Renal cortex interstitium (tissue), 11 donors: ENCODE measurements at regions not wholly inside any gene's neighbourhood (a gene's known extent, or its start where the extent isn't known, plus 50 kb on each side); places are given as distances from the start of the nearest gene placed in this dataset.

ENCODE experiments used
- DNase-seq, 11 donors: peaks; one replicate each; pipeline ENCODE4 v3.0.0-alpha.2; 2013; ENCODE audit warnings: low read depth in 9 of 11, low spot score in 4 of 11; ENCODE audit errors: extremely low read depth in 1 of 11

DNA sequence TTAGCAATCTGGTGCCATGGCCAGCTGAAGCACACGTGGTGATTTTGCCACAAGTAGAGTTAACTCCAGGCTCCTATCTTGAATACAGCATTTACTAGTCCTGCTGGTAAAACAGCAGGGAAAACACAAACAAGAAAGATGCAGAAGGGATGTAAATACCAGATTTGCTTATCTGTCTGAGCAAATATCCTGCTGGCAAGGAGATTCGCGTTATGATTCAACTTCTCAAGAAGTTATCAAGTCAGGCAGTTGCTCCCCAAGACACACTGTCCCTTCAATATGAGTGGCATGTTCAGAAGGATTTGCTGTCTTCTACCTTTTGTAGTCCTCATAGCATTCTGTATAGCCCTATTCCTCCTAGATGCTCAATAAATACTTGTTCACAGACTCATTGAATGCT lies 171.2 kb upstream of the EGLN3 start:
- no peak for DNase-seq

DNA sequence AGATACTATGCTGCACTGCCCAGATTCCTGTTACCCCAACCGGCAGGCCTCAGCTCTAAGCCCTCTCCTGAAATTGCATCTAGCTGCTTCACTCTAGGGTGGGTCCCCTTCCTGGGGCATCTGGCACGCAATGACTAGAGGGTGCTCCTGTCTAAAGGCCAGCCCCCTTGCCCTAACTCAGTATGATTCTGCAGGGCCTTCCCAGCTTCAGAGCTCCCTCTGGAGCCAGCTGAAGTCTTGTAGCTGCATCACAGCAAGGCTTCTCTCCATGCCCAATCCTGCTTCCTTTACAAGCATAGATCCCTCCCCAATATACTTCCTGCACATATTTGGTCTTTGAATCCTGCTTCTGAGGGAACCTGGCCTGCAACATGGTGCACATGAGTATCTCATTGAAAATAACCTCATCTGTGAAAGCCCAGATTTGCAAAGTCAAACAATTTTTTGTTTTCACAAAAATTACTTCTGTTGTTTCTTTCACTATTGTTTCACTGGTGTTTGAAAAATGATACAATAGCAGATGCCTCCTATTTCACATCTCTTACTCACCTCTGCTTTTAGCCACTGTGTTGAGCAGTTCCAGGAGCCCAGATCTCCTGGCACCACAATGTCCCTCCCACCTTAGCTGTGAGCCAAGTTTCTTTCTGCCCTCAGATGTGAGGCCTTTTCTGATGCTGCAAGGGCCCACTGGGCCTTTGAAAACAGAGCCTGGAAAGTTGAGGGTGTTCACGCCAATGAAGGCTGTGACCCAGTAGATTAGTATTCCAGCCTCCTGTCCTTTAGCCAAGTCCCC lies 169.5 kb upstream of the EGLN3 start:
- no peak for DNase-seq

DNA sequence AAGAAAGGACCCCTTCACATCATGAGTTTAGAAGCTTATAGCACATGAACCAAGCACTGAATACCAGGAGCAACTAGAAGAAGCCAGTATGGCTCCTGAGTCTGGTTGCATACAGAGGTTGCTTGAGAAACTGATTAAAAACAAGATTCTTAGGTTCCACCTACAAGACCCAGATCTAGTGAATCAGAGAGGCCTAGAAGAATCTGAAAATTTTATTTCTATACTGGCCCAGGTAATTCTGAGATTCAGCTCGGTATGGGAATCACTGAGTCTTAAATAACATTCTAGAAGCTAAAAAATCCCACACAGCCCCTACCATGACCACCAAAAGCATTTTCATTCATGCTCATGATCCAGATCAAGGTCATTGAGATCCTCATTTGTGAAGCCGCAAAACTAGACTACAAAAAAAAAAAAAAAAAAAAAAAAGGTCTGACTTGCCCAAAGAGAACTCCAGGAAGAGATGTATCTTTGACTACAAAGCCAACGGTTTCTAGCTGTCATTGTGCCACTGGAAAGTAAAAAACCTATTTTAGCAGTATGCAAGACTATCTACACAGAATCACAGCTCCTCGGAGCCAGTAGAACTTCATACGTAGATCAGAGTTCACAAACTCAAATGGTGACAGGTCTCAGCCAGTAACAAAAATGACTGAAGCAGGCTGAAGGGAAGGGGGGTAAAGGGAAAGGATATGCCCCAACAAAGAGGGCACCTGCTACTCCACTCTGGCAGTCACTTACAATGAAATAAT lies 168.4 kb upstream of the EGLN3 start:
- DNase-seq, result no peak

DNA sequence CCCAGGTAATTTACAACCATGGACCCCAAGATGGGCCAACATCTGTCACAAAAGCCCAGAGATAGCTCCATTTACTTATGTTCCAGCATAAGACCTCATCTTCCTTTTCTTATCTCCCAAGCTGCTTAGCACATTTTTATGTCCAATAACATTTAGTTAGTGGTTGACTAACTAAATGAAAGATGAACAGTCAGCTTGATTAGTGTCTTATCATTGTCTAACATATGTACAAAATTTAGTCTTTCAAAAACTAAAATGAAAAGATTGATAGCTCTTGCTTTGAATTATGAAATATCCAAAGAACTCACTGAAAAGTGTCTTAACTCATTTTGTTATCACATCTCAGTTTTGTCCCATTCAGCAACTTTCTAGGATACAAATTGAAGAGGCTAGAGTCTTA lies 163.1 kb upstream of the EGLN3 start:
- DNase-seq, result no peak

DNA sequence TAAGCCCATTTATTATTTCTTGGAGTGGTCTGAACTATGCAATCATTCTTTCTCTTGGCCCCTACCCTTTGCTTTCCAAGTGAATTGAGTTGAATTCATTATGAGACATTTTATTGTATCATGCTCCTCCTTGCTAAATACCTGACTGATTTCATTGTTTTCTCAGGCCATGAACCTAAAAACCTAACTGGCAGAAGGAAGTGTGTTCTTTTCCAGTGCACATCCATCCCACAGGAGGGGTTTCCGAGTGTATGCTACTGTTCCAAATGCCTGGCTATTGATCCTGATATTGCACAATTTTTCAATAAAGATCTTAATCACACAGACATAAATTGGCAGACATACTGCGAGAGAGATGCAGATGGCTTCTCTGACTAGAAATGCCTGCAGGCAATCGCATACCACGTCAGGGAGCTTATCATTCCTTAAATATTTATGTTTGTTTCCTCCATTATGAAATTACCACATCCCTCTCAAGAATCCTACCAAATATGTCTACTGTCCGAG lies 162.2 kb upstream of the EGLN3 start:
- DNase-seq, result no peak

DNA sequence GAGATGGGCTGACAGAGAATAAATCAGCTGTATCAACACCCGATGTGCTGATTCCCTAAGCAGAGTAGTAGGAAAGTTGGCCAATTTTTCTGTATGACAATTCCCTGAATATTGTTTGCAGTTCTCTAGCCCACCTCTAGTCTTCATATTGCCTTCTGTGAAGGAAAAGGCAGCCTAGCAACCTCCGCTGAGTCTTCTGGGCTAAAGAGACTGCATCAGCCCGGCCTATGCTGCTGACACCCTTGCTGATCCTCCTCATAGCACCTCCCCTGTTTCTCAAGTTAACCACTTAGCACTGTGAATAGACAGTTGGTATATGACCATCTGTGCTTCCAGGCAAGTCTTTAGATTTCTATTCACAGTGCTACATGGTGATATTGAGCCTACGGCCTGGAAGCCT lies 161.1 kb upstream of the EGLN3 start:
- DNase-seq, result no peak

DNA sequence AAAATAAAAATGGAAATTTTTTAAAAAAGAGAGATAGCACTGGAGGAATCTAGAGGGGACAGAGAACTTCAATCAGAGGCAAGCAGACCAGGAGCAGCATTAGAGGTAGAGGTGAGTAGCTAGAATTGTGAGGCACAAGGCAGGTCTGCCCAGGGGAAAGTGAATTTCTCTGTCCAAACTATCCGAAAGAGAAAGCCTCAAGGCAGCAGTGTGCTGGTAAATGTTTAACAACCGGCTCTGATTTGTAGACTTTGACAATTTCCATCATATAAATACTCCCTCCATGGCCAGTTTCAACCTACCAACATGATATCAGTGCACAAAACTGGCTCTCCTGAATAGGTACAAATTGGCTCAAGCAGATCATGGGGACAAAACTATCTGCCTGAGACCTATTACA lies 160.6 kb upstream of the EGLN3 start:
- DNase-seq, result peak in 1 of 11 donors; percentile 22

DNA sequence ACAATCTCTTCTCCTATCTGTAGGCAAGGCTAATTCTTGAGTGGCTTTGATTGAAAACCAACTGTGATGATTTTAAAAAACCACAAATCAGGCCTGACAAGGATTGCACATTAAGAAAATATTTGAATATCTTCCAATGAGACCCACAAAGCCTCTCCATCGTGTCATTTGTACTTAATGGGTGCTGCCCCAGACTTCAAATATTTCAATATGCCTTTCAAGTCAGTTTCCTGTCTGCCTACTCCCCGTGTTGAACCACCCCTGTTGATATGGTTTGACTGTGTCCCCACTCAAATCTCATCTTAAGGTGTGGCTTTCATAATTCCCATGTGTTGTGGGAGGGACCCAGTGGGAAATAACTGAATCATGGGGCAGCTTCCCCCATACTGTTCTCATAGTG lies 159.7 kb upstream of the EGLN3 start:
- DNase-seq, result no peak

DNA sequence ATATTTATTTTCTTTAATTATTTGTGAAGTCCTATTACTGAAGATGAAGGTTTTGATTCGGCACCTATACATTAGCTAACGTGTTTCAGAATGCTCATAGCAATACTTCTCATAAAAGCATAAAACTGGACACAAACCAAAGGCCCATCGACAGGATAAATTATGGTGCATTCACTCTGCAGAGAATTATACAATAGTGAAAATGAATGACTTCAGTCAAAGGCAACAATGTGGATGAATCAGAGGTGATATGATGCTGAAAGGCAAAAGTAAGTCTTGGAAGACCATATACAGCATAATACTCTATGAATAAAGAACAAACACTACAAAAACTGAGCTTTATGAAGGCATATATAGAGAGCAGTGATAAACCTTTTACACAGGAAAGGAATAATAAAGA lies 156.6 kb upstream of the EGLN3 start:
- DNase-seq, result no peak

DNA sequence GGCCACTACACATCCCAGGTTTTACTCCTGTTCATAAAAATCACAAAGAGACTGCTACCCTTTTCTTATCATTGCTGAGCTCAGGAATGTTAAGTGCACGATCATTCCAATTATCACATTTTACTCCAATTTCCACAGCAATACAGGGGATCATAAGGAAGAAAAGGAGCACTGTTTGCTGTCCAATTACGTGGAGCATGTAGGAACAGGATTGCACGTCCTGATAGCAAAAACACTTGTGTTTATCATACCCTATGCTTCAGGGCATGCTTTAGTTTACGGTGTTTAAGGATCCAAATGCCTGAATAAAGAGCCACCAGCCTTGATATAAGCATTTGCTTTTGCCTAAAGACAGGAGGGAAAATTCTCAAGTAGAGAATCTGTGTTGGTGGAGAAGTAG lies 155.4 kb upstream of the EGLN3 start:
- DNase-seq, result no peak

DNA sequence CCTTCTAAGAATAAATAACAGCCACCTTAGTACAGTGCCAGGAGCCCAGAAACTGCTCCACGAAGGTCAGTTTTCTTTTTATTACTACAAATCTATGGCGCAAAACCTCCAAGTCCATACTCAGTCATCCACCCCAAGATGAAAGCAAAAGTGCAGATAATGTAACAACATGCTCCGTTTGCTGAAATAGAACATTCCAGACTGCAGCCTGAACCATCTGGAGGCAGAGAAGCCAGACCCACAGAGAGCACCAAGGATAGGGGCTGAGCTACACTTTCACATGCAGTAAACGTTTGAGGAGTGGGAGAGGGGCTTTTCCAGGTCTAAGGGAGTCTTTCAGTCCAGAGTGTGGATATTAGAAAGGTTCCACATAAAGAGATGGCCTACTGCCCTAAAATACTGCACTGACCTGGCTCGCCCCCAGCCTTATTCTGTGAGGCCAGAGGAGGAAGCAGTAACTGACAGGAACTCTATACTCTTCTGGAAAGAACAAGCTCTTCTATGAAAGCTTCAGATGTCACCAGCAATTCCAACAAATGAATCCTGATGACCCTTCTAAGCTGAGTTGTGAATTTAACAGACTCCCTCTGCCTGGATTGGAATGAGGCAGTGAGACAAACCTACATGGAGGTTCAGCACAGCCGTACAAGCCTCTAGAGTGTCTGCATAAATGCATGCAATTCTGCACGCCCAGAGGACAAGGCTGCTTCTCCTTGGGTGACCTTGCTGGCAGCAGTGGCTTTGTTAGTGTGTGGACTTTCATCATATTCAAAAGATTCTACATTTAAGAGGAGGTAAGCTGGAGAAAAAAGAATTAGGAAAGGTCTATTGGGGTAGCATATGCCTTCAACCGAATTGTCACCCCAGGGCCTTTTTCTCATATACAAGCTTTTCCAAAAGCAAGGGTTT lies 153.9 kb upstream of the EGLN3 start:
- DNase-seq, result no peak

DNA sequence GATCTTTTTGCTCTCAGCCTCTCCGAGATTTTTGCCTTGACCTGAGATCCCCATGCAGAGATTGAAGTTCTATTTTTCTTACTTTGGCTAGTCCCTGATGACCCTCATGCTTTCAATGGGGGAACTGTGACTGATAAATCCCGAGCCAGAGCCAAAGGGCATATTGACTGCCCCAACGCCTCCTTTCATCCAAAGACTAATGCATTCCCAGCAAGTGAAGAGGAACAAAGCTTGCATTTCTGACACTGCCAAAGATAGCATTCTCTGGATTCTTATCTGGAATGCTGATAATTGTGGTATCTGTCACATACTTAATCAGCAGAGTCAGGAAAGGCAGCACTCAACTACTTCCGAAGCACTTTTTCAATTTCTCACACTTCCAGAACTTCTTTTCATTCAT lies 152.3 kb upstream of the EGLN3 start:
- no peak for DNase-seq

DNA sequence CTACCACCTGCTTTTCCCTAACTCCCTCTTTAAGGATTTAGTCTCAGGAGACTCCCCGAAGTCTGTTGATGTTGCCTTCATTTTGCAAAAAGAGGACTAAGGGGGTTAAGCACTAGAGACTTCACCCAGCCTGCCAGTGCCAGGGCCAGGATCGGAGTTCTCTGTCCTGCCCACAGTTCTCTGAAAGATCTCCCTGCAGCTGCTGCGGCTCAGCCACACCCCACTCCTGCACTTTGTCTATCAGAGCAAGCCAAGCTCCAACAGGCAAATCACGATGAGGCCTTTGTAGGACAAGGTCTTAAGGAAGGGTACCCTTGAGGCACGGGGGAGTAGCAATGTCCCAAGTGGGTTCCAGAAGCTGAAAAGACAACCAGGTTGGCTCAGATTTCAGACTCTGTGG lies 148.8 kb upstream of the EGLN3 start:
- DNase-seq, result no peak

DNA sequence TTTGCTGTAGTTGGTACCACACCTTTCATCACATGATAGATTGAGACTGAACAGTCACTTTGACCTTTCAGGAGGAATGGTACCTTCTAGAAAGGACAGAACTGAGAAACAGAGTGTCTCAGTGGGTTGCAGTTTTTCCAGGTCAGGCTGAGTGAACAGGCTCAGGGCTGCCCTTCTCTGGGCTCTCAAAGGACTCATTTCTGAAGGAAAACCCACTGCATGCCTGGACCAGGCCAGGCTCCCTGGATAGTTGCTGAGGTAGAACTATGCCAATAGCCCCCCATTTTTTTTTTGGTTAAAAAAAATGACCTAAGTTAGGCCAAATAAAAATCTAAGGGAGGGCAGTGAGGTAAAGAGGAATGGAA lies 148.1 kb upstream of the EGLN3 start:
- DNase-seq, result no peak

DNA sequence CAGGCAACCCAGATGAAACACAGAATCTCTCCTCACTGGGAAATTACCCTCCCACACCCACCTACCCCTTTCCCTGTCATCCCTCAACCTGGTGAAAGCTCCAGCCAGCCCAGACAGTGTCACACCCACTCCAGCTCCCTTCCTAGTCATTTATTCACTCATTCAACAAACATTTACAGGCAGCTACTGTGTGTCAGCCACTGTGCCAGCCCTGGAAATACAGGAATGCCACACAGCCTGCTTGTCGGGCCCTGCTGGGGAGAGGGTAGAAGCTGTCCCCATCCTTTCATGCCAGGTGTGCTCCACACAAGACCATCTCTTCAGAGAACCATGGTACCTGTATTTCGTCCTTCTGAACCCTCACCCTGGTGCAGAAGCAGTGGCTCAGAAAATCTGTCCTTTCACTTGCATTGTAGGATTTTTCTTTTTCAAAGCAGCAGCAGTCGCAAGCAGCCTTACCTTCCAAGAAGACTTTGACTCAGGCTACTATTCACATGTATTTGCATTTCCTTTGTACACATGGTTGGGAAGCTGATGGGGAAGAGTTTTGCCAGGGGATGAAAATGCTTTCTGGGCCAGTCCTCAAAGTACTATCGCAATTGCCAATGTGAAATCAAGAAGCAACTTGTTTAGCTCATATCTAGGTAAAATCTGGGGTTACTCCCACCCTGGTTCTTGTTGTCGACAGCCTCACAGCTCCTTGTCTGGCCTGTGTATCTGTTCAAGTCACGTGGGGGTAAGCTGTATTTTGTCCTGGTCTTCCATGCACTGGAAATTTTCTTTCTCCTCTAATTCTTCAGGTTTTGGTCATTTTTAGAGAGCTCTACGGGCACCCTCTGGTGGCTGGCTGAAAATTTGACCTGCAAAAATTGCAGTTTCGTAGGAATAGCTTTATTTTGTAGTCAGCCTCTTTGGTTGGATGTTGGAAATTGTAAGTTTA lies 147.4 kb upstream of the EGLN3 start:
- DNase-seq, result peak in 3 of 11 donors; percentile 26 to 51 (median 30)

DNA sequence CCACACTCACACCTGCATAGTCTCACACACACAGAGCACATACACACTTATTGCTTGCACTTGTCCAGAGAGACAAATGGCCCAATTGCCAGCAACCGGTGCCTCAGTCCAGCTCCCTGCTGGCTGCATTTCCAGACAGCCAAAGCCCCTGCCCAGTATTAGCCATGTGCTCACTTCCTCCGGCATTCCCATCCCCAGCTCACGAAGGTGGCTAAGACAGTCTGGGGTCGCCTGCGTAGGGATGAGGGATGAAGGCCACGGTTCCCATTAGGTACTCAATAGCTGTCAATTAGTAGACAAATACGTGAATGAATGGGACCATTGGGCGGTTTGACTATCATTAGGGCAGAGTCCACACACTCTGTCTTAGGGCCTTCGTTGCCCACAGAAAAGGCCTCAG lies 146.8 kb upstream of the EGLN3 start:
- no peak for DNase-seq

DNA sequence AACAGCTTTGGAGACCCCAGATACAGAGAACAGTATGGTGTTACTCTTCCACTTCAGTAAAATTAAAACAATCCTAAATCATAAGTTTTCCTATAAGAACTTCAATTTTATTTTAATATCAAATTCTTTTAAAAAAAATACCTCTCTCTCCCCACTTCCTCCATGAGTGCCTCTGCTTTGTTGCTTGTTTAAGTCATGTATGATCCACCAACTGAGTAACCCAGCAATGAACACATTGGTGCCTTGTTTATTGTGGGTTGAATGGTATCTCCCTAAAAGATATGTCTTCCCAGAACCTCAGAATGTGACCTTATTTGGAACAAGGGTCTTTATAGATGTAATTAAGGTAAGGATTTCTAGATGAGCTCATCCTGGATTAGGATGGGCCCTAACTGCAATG lies 143.5 kb upstream of the EGLN3 start:
- no peak for DNase-seq

DNA sequence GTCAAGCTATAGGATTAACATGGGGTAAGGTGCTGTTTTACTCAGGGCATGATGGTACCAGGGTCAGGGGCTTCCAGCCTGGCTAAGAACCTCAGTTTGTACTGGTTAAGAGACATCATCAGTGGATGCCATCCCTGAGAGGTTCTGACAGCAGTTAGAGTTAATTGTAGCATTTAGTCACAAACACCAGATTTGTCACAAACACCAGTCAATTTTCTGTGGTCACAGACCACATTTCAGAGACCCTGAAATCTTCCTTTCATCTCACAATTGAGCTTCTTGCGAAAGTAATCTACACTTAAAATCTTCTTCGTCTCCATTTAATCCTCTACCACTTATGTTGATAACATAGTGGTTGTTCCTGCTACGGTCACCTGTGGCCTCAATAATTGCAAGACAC lies 143.0 kb upstream of the EGLN3 start:
- no peak for DNase-seq

DNA sequence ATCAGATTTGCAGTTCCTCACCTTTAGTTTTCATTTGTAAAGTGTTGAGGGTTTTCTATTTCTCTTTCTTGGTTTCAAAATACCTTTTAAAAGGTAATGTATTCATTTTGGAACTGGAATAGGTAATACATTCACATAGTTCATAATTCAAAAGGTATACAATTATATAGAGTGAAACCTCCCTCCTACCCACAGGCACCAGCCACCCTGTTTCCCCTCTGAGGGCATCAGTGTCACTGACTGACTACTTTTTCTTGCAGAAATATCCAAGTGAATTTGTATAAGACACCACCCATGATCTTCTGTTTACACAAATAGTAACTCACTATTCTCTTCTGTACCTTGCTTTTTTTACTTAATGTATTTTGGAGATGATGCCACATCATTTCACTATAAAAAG lies 139.6 kb upstream of the EGLN3 start:
- no peak for DNase-seq
